Right forelimb (tissue), 1 donor: ENCODE measurements at regions not wholly inside any gene's neighbourhood (a gene's known extent, or its start where the extent isn't known, plus 50 kb on each side); places are given as distances from the start of the nearest gene placed in this dataset.

Experiments used
- DNase-seq: peaks from one replicate; pipeline ENCODE4 v3.0.0-alpha.2; 2018

DNA sequence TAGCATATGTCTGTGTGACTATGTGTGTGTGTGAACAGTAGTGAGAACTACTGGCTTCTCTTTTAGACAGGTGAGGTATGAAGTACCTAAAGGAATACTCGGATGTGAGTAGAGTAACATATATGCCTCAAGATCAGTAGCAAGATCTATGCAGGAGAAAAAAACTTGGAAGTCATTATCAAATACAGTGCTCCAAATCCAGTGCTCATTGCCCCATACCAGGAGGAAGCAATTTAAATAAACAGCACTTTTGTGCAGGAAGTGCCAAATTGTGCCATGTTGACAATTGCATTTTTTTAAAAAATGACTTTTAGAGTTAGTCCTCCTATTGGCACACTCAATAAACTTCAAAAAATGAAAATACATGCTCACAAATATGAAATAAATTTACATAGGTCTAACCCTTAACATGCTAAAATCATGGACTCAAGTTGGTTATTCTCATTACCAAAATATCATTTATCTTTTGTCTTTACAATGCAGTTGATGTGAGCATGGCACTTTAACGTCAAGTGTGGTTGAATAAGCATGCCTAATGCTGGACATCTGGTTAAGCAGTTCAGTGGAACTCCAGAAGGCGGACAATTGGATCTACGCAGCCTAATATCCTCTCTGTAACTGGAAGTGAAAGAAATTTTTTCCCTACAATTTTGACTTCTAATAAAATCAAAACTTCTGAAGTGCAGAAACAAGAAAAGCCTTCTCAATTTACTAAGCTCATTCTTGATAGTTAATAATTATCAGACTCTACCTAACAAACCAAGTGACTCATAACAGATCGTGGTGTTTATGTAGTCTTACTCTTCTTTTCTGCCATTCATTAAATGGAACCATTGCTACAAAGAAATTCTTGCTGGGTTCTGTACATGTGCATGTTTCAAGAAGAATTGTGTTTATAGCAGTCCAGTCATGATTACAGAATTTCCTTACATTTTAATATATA lies 195.2 kb downstream of the MDFIC start:
- DNase-seq: no peak

GRCh38 chr7:115113776-115114175 lies 191.9 kb downstream of the MDFIC start:
- no peak for DNase-seq

DNA sequence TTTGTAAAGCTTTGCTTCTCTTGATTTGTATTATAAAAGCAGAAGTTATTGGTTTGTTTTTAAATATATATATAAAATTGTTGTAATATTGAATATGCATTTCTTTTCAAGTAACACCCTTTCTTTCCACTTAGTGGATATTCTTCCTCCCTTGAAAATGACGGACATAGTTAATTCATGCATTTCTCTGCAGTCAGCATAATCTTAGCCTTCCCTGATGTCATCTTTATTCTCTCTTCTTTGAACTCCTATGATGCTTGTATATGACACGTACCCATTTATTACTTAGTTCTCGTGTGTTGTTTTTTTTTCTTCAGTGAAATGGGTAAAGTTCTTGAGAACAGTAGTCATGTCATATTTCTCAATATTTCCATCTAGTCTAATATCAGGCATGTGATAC lies 191.2 kb downstream of the MDFIC start:
- DNase-seq: no peak

GRCh38 chr7:115110523-115110922 lies 188.6 kb downstream of the MDFIC start:
- no peak for DNase-seq

GRCh38 chr7:115106316-115106715 lies 184.4 kb downstream of the MDFIC start:
- no peak for DNase-seq

DNA sequence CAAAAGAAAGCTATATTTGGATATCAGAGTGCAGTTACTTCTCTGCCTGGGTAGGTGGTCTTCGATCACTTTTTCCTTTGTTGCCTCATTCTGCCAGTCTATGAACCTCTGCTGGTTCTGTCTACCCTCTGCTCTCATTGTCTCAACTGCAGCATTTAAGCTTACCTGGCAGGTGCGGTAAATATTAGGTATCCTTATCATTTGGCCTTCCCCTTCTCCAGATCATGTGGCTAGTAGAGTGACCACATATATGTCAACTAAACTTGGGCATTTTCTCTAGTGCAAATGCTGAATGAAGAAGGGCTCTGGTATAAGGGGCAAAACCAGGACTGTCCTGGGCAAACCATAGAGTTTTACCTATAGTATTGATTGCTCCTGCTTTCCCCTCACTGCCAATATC lies 180.8 kb downstream of the MDFIC start:
- no peak for DNase-seq

DNA sequence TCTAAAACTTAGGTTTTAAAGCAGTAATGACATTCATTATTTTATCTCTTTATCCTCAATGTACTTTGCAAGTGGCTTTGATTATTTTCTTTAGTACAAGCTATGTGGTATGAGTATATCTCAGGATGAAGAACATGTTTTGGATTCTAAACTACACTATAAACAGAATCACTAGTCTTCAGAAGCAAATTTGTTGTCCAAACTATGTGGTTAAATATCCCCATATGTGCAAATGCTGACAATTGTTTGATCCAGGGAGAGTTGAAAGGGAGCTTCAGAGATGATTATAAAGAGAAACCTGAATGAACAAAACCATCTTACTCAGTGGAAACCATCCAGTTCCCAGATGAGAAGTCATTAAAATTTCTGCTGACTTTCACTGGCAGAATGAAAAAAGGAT lies 179.3 kb downstream of the MDFIC start:
- DNase-seq: no peak

- DNase-seq: no peak
These were observed 178.0 kb downstream of the MDFIC start for GRCh38 chr7:115099906-115100305.

GRCh38 chr7:115097175-115097671 lies 175.3 kb downstream of the MDFIC start:
- no peak for DNase-seq

DNA sequence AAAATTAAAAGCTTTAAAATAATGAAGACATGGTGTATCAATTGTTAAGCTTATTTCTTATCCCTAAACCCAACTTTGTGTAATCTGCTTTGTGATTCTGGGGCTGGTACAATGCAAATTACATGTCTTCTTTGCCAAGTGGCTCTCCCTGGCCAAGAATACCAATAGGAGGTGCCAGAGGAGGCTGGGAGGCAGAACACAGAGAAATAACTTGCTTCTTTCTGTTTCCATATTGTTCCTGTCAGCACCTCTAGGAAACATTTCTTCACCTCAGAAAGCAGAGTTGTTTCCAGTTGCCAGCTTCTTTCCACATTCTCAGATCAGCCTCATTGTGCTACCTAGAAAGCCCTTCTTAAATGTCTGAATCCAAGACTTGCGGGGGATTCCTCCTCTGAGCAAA lies 174.4 kb downstream of the MDFIC start:
- DNase-seq: no peak

- no peak for DNase-seq
These were observed 172.3 kb downstream of the MDFIC start for GRCh38 chr7:115094163-115094562.

DNA sequence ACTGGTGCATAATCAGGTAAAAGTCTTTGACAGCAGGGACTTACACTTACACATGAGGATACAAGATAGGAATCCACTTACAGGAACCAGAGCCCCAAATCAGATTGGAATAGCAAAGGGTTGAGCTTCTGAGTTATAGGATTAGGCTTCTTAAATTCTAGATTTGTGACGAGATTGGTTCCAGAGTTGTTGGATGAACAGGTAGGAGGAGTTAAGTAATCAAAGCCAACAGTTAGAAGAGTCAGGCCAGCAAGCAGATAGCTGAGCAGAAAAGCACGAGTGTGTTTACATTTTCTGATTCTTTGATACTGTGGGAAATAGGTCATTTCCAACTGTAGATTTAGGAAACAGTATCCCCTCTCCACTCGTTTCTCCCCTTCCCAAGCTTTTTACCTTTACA lies 167.0 kb downstream of the MDFIC start:
- DNase-seq: no peak

GRCh38 chr7:115087437-115087836 lies 165.5 kb downstream of the MDFIC start:
- DNase-seq: no peak

- no peak for DNase-seq
These were observed 164.4 kb downstream of the MDFIC start for GRCh38 chr7:115086146-115086841.

- no peak for DNase-seq
These were observed 163.5 kb downstream of the MDFIC start for GRCh38 chr7:115085421-115085820.

- DNase-seq: no peak
These were observed 162.0 kb downstream of the MDFIC start for GRCh38 chr7:115083935-115084334.

DNA sequence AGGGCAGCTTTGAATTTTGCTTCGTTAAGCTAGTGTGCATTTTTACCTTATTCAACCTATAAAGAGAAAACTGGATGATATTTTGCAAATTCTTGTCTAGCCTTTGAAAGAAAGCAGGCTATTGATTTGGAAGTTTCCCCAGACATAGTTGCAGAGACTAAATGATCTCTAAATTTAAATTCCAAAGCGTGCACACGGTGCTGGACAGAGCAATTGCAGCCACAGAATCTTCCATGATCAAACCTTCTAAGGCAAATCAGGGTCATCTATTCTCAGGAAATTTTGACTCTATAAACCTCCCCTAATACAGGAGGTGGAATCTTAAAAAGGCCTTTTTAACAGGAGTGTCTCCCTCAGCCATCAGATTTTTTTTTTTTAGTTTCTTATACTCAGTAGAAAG lies 159.9 kb downstream of the MDFIC start:
- no peak for DNase-seq

GRCh38 chr7:115078851-115079250 lies 157.0 kb downstream of the MDFIC start:
- no peak for DNase-seq

DNA sequence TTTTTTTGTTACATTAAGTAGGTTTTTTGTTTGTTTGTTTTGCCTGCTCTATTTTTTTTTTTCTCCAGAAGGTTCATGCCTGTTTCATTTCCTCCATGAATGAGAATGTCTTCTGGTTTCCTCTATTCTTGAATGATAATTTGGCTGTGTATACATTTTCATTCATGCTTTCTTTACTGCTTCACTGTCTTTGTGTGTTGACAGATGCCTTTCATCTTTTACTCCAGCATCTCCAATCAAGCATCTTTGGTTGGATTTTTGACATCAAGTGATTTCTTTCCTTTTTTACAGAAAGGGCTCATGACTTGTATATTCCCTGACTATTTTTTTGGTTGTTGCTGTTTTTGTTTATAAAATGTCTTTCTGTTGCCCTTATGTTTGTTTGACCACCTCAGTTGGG lies 156.5 kb downstream of the MDFIC start:
- no peak for DNase-seq

- no peak for DNase-seq
These were observed 148.4 kb downstream of the MDFIC start for GRCh38 chr7:115070311-115070710.
